GM18909 (cell line): ENCODE measurements at regions not wholly inside any gene's neighbourhood (a gene's known extent, or its start where the extent isn't known, plus 50 kb on each side); places are given as distances from the start of the nearest gene placed in this dataset.

Experiments used
- ATAC-seq: cut with Tn5 transposase; IDR thresholded peaks from one replicate; pipeline ENCODE4 v1.9.1; 2021; ENCODE audit warnings: mild to moderate bottlenecking; ENCODE audit not compliant: unreplicated experiment, poor library complexity

DNA sequence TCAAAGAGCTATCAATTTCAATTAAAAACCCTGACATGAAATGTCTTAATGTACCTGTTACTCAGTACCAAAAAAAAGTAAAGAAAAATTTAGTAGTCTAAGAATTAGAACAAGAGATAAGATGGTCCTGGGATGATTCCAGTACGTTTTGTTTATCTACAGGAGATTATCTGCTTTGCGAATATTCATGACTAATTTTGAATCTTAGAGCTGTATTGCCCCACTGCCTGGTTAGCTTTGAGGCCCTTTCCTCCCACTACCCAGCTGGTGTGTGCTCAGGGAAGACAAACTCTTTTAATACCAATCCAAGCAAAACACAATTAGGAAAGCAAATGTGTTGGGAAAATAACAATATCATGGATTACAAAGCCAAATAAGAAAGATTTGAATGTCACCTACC is 263.5 kb downstream of the FOXG1 start:
- ATAC-seq, result no peak

GRCh38 chr14:29030970-29031369 is 264.4 kb downstream of the FOXG1 start:
- no peak for ATAC-seq

- no peak for ATAC-seq
Measured at GRCh38 chr14:29035134-29035533, 268.5 kb downstream of the FOXG1 start.

- no peak for ATAC-seq
Measured at GRCh38 chr14:29037411-29037810, 270.8 kb downstream of the FOXG1 start.

- ATAC-seq, result no peak
Measured at GRCh38 chr14:29039171-29039570, 272.6 kb downstream of the FOXG1 start.

DNA sequence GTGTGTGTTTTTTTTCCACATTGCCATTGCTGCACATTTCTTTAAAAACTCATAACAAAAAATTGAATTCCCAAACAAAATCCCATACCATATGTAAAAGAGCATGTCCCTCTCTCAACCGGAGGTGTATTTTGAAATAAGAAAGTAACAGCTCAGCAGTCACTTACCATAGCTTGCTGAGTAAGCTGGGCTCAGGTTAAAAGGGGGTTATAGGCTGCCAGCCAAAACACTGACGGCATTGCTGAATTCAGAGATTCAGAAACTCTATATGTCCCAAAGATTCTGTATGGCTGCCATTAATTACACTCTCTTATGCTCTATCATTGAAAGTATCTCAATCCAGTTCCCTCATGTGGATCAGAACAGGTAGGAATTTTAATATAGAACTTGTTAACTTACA is 276.0 kb downstream of the FOXG1 start:
- ATAC-seq, result no peak

DNA sequence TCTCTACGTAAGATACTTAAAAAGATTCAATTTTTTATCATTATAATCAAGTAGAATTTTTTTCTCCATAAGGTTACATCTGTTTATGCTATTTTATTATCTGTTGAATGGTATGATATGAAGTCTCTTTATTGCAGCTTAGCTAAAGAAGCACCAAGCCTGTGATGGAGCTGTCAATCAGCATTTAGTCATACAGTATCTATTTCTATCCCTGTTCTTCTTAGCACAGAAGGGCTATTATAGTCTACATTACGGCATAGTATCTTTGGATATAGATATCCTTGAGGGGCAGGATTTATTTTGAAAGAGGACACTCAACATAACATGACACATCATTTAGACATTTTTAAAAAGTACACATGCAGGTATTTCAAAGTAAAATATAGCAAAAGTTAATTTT is 277.1 kb downstream of the FOXG1 start:
- no peak for ATAC-seq

DNA sequence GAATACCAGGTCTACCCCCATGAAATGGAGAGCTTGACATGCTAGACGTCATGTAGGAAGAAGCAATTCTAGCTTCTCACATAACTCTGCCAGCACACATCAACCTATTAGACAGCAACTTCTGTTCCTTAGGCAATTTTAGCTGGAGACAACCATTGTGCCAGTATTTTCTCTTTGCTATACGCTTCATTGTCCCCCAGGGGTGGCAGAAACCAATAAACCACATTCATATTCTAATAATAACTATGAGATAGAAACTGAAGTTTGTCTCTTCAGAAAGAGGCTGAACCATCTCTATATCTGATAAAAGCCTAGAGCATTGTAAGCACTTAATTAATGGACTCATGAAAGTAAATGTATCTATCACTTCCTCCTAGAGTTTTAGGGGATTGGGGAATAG is 278.6 kb downstream of the FOXG1 start:
- ATAC-seq, result peak; percentile 46

- ATAC-seq, result no peak
Measured at GRCh38 chr14:29054119-29054518, 287.5 kb downstream of the FOXG1 start.

DNA sequence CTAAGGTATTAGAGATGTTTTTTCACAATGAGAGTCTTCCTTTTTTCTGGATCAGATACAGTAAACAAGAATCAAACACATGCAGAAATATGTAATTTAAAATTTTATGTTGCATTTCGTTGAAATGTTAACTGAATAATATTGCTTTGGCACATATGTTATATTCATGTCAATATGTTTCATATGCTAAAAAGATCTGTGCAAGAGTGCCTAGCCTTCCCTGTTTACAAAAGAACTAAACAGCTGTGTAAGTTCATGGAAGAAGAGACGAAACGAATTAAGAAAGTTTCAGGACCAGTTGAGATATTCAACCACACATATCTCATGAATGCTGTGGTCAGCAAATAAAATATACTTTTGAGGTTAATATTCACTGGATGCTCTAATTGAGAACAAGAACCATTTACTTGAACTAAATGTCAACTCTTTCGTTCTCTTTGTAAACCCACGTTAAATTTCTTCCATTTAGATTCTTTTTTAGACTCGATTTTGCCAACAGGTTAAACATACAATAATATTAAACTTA is 289.5 kb downstream of the FOXG1 start:
- no peak for ATAC-seq

DNA sequence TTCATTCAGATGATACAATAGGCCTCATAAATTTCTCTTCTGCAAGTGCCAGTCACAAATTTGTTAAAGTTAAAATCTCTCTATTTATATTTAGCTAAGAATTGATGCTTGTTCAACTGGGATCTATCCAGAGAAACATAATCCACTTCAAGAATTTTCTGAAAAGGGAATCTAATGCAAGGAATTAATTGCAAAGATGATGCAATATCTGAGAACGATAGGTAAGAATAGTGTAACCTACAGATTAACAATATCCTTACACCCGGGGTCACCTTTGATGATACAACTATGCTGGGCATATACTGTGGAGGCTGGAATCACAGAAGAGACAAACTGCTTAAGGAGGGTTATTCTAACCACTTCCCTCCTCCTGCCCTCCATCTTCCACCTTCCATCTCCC is 295.1 kb downstream of the FOXG1 start:
- no peak for ATAC-seq

GRCh38 chr14:29062466-29062865 is 295.9 kb downstream of the FOXG1 start:
- ATAC-seq, result no peak

DNA sequence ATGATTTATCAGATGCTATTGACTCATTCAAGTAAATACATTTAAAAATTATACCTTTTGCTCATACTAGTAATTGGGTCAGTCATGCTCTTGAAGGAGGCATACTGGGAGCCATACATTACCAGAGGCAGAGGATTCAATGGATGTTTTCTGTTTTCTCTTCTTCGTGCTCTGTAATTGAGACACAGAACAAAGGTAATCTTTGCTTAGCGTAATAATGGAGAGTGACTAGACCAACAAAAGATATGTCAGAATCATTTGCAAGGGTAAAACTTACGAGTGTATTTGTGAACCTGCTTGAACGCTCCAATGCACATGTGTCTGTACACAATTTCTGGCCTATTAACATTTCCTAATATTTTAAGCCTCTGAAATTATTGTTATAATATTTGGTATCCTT is 296.4 kb downstream of the FOXG1 start:
- ATAC-seq, result no peak

- no peak for ATAC-seq
Measured at GRCh38 chr14:29064305-29064900, 297.8 kb downstream of the FOXG1 start.

- no peak for ATAC-seq
Measured at GRCh38 chr14:29069228-29069627, 302.6 kb downstream of the FOXG1 start.

GRCh38 chr14:29075761-29076160 is 309.2 kb downstream of the FOXG1 start:
- no peak for ATAC-seq

DNA sequence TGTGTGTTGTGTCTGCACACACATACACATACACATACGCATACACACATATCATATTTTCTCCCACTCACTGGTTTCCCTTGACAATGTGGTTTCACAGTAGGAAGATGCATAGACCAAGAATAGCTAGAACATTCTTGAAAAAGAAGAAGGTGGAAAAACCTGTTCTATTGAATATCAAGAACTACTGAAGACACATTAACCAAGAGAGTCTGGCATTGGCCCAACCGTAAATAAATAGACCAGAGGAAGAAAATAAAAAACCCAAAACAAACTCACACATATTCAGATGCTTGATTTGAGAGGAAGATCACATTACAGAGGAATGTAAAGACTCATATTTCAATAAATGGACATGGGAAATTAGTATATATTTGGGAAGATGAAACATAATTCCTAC is 311.3 kb downstream of the FOXG1 start:
- no peak for ATAC-seq

GRCh38 chr14:29078810-29079522 is 312.4 kb downstream of the FOXG1 start:
- ATAC-seq, result no peak

- ATAC-seq, result peak; percentile 68
Measured at GRCh38 chr14:29085546-29085945, 319.0 kb downstream of the FOXG1 start.

GRCh38 chr14:29089849-29090248 is 323.3 kb downstream of the FOXG1 start:
- ATAC-seq, result no peak

- no peak for ATAC-seq
Measured at GRCh38 chr14:29092121-29092520, 325.5 kb downstream of the FOXG1 start.

- ATAC-seq, result no peak
Measured at GRCh38 chr14:29097476-29097875, 330.9 kb downstream of the FOXG1 start.
